ENCODE measurements at regions not wholly inside any gene's neighbourhood (a gene's known extent, or its start where the extent isn't known, plus 50 kb on each side); places are given as distances from the start of the nearest gene placed in this dataset.

GRCh38 chr6:68010936-68011335 is 624.1 kb upstream of the ADGRB3 start:
- no peak for TF ChIP-seq CTCF (conservative IDR thresholded peaks at IDR 0.05)
- TF ChIP-seq EZH2 (IDR thresholded peaks at IDR 0.05; ENCODE audit: low read depth) = no peak

Measured in PC-9 (cell line).